ENCODE measurements at regions not wholly inside any gene's neighbourhood (a gene's known extent, or its start where the extent isn't known, plus 50 kb on each side); places are given as distances from the start of the nearest gene placed in this dataset.

DNA sequence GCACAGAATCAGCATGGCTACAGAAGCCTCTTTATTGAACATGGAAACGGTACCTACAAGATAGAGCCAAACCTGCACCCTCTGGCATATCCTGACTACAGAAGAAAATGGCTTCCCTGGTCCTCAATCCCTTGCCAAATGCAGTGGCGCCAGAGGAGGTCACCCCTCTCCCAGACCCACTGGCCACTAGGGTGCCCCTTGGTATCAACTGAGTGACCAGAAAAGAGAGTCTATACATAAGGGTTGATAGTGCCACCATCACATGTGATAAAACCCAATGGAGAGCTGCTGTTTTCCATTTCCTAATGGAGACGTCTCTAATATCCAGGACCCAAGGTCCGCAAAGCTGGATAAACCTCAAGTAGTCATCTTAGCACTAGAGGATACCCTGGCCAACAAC, 52.7 kb upstream of the ALK start:
- DNase-seq = no peak

DNA sequence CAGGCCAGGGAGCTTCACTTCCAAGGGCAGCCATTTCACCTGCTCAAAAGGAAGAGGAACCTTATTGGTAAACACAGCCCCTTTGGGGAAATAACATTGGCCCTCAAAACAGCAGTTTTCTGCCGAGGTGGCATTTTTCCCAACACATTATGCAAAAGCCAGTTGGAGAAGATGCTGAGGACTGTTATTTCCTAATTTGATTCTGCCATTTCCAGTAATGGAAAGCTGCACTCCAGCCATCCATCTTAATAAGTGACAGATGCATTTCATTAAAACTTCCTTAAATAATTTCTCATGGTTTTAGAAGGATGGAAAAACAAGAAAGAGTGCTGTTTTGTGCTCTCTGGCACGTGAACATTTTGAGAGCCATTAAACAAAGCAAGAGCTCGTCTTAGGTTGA, 55.9 kb upstream of the ALK start:
- no peak for DNase-seq

DNA sequence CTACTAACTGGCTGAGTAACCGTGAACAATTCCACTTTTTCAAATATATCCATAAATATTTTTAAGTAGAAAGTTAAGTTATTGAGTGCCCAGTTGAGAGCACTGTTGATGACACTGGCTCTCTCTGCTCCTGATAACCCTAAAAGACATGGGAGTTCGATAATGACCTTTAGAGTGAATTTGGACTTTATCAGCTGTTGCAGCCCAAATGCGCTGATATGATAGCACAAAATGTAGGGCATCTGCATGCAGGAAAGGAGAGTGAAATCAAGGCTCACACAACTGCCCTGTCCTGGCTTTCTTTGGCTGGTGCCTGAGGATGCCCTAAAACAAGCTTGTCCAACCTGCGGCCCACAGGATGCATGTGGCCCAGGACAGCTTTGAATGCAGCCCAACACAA, 60.0 kb upstream of the ALK start:
- DNase-seq = no peak

DNA sequence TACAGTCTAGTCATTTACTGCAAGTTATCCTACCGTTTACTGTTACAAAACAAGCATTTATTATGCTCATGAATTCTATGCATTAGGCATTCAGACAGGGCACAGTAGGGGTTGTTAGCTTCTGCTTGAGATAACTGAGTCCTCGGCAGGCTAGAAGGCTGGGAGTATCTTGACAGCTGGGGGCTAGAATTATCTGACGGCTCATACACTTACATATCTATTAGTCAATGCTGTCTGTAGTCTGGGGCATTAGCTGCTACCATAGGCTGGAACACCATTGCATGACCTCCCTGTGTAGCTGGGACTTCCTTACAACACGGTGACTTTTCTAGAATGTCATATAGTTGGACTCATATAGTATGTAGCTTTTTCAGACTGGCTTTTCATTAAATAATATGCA, 61.9 kb upstream of the ALK start:
- DNase-seq = no peak

DNA sequence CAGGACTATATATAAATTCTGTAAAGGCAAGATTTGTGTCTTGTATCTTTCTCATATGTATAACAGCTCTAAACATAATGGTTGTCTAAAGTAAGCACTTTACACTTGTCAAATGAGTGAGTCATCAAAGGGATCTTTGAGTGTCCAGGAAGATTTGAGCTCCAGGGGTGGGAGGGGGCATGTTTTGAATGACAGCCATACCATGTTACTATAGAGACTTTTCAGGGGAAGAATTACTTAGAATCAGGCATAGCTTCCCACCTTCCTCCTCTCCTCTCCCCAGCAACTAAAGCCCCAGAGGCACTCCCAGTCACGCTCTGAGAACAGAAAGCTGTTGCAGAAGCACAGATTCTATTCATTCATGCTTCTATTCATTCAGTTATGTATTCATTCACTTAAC, 65.8 kb upstream of the ALK start:
- no peak for DNase-seq

DNA sequence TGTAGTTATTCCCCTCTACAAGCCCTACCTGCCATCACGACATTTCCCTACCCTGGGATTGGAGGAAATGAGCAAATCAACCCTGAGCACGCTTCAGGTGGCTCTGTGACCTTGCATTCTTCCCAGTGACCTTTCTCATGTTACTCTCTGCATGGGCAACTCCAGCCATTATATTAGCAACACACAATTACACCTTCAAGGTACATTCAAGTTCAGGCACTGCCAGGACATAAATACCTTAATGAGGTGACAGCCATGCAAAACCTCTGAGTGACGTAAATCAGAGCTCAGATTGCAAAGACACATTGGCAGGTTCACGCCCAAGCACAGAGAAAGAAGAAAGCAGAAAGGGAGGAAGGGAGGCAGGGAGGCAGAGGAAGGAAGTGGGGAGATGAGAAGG, 68.7 kb upstream of the ALK start:
- DNase-seq = no peak

DNA sequence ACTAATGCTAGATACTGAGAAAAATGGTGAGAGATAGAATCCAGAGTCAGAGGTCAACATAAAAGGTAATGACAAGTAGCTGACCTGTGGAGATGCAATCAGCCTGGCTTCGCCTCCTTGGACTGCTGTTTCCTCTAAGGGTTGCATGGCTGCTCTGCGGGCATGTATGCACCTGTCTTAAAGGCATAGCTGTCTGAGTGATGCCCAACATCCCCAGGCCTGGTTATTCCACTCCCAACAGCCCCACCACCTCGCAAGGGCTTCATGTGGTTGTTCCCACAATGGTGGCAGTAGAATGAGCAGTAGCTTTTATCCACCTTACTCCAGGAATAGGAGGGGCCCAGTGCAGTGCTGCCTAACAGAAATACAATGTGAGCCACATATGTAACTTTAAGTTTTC, 69.7 kb upstream of the ALK start:
- no peak for DNase-seq

DNA sequence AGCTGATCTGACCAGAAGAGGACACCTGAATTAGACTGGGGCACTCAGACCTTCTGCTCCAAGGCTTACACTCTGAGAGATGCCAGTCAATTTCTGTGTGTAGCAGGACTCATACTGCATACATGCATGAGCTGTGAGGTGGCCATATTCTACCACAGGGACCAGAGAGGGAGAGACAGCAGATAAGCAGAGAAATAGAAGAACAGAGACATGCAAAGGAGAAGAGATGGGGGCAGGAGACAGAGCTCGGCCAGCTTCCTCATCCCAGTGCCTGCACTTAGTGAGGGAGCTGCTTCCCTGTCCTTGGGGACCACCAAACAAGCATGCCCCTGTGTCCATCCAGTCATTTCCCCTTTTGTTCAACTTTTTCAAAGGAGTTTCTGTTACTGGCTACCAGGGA, 73.9 kb upstream of the ALK start:
- DNase-seq = no peak

DNA sequence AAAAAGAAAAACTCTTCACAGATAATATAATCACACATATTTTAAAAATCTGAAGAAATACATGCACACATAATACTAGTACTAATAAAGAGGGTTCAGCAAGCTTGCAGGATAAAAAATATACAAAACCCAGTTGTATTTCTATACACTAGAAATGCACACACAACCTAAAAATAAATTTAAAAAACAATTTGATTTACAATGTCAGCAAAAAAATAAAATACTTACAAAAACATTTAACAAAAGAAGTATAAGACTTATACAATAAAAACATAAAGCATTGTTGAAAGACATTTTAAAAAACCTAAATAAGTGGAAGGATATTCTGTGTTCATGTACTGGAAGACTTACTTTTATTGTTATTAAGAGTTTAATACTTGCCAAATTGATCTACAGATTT, 81.7 kb upstream of the ALK start:
- DNase-seq = no peak

DNA sequence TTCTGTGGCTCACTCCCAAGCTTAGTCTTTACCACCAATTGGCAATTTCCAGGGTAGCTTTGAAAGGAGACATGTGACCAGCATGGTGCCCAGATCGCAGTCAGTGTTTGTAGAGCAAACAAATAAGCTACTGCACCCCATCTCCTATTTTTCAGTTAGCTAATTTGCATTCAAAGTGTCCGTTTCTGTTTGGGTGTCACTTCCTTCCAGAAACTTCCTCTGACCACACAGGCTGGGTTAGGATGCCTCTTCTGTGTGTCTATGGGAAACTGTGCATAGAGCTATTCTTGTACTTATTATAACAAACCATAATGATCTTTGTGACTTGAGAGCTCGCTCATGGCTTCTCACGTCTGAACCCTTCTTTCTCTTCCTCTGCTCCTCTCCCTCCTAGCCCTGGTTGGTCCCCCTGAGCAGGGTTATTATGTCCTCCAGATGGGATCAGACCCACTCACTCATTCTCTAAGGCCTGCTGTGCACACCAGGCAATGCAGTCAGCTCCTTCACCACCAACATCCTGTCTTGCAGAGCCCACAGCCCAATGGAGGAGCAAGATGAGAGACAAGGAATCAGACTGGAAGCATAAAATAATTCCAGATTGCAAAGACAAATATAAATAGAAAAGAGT, 101.2 kb upstream of the ALK start:
- no peak for DNase-seq

DNA sequence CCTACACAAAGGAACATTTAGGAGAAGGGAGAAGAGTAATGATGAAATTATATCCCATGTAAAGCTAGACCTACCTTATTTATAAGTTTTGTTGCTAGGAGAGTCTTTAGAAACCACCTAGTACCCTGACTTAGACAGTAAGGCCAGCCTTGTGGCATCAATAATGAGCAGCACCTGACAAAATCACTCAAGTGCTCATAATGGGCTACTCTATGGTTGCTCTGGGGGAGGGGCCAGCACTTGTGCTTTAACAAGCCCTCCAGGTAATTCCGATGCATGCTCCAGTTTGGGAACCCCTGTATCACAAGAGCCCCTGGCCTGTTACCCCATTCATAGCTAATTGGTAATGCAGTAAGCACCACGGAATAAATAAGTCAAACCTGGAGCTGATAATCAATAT, 102.9 kb upstream of the ALK start:
- no peak for DNase-seq

DNA sequence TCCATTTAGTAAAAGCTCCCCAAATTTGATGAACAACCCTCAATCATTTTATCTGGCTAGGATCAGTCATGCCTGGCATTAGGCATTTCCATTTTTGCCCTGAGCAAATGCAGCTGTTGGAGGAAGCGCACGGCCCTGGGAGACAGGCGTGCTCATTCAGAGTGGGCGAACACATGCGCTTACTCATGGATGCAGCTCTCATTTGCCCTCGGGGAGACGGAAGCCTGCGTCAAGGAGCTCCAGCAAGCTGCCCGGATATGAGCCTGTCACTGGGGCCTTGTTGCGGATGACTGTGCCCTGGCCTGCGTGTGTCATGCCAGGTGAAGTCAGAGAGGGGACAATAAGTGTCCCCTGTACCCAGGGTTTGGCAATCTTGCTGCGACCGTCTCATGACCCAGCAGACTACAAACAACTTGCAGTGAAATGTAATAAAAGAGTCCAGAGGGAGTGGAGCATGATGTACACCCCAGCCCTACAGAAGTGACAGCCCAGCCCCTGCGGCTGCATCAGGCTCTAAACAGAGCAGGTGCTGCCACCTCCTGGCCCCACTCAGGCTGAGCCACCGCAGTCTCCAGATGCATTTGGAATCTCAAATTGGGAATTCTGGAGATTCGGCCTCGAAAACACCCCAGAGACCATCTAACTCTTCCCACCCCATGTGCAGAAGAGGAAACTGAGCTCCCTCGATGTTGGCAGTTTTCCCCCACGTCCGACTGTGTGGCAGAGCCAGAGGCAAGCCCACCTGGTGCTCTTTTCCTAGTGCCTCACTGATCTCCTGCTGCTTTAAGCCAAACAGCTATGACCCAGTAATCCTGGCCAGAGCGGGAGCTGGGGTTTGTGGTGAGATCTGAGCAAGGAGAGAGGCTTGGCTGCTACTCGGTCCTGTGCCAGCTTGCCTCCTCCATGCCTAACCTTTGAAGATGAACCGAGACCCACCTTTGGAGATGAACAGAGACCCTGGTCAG, 105.0 kb upstream of the ALK start:
- DNase-seq = no peak

DNA sequence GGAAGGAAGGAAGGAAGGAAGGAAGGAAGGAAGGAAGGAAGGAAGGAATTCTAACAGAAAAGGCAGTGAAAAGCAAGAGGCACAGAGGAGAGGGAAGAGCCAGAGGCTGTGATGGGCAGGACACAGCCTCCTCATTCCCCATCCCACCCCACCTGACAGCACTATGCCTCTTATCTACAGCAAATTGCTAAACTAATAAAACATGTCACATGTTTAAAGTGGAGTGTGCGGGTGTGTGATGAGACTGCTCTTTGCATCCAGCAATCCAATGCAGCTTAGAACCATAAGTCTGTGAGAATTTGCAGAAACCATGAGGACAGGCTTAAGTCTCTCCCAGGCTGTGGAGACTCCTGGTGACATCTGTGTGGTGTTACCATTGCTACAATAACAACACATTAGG, 108.4 kb upstream of the ALK start:
- no peak for DNase-seq

DNA sequence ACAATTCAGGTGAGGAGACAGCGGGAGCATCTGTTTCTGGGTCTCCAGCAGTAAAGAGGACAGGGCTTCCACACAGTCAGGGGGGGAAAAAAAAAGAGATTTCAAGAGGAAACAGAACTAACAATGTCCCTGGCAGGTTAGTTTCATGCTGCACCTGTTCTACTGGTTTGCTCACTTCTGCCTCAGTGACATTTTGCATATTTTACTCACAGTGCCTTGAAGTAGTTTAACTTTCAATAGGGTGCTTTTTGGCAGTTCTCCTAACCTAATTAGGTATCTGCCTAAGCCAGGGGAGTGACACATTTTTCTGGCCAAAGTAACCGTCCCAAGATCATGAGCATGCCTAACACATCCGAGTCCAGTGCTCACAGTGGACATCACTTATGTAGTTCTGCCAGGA, 109.0 kb upstream of the ALK start:
- no peak for DNase-seq

DNA sequence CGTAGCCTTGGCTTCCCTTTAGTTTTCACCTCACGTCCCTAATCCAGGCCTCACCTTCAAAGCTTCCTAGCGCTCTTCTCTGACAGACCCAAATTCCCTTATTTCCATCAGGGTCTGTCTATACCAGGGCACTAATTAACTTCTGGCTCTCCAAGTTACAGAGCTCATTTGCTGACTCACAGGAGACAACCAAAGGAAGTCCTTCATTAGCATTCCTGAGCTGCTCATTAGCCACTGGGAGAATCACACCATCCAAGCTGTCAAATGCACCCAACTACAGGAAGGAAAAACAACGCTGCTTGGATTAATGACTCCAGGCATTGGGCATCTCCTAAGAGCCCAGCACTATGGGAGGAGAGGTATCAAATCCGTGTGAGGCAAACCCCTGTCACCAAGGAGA, 109.8 kb upstream of the ALK start:
- no peak for DNase-seq

DNA sequence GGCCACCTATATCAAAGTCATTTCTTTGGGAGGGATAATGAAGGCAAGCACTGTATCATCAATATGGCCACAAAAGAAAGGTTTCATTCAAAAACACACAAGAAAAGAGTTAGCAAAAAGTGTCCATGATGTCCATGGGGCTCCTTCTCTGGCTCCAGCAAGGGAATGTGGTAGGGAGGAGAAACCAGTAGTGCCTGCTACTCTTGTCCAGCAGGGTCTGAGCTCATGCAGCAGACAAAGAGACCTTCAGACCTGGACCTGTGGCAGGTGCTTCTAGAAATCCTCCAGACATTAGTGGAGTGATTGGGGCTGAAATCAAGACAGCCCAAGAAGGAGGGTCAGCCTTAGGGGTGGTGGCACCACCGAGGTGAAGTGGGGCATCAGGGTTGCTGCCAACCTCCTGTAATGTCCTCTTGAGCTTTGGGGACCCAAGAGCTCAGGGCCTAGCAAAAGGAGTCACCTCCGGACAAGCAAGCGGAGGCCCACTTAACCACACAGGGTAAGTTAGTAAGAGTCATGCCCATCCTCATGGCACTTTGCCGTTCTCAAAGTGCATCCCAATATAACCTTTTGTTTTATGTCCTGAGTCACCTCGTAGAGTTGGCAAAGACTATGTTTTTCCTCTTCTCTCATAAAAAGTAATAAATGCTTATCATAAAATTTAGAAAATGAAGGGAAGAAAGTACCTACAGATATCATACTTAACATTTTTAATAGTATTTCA, 112.6 kb upstream of the YPEL5 start:
- DNase-seq = no peak

DNA sequence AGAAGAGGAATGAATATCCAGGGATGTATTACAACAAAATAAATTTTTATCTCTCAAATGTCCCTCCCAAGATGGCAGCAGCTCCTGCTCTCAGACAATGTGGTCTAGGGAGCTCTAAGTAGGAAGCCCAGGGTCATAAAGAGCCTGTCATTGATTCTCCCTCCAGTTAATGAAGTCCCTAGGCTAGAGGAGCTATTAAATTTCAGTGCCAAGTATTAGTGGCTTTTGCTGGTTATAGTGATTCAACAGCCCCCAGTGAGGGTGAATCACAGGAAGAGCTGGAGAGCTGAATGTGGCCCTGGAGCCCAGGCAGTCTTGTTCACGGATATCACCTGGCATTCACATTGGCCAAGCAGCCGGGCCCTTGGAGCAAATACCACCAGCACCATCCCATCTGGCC, 109.8 kb upstream of the YPEL5 start:
- DNase-seq = no peak

DNA sequence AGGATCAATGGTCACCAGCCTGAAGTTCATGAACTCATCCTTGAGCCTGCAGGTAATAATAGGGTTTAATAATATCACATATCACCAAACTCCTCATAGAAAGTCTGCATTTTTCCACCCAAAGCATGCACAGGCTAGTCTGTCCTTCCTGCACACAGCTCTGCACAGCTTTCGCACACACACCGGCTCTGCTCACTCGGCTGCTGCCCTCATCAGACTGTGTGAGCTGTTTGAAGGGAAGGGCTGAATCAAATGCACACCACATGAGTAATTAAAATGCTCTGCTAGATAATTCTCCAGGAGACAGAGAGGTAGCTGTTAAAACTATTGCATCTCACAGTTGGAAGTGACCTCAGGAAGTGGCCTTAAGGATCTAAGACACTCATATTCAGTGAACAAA, 108.4 kb upstream of the YPEL5 start:
- no peak for DNase-seq

DNA sequence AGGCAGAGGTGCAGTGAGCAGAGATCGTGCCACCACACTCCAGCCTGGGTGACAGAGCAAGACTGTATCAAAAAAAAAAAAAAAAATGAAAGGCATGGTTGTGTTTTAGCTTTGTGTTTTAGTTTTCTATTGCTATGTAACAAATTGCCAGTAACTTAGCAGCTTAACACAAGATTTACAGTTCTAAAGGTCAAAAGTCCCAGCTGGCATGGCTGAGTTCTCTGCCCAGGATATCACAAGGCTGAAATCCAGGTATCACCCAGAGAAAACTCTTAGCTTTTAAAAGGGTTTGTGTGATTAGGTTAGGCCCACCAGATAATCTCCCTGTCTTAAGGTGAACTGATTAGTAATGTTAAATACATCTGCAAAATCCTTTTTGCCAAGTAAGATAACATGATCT, 107.7 kb upstream of the YPEL5 start:
- DNase-seq = no peak

DNA sequence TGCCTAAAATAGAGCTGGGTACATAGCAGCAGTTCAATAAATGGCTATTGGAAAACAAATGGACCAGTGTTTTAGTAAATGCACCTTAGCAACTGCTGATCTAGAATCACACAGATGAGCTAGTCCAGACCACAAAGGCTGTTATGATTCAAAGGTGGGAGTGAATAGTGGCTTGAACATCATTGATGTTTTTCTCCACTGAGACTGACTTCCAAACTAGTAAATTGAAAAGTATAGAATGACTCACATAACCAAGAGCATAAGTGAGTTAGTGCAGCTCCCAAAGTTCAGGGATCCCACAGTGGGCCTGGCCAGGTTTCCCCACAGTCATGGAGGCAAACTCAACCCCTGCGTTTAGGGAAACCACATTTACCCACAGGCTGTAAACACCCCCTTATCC, 106.7 kb upstream of the YPEL5 start:
- no peak for DNase-seq

DNA sequence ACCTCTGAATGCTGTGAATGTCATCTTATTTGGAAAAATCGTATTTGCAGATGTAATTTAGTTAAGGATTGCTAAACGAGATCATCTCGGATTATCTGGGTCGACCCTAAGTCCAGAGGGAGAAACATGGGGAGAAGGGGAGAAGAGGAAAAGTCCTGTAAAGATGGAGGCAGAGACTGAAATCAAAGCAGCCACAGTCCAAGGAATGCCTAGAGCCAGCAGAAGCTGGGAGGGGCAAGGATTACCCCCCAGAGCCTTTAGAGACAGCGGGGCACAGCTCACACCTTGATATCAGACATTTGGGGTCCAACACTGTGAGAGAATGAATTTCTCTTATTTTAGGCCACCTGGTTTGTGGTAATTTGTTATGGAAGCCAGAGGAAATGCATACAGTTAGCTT, 104.9 kb upstream of the YPEL5 start:
- no peak for DNase-seq

DNA sequence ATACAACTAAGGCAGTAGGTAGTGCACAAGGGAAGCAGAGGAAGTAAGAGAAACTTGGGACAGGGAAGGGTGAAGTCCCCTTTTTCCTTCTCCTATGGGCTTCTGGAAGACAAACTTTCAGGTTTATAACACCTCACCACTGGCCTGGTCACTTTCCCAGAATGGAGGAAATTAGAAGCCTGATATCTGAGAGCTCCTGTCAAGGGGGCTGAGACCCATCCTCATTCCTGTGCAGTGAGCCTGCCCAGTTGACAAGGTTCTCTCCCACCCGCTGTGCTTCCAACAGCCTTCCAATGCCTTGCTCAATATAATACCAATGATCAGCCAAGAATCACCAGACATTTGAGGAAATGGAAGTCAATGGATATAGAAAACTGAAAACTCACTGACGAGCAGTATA, 100.4 kb upstream of the YPEL5 start:
- no peak for DNase-seq

DNA sequence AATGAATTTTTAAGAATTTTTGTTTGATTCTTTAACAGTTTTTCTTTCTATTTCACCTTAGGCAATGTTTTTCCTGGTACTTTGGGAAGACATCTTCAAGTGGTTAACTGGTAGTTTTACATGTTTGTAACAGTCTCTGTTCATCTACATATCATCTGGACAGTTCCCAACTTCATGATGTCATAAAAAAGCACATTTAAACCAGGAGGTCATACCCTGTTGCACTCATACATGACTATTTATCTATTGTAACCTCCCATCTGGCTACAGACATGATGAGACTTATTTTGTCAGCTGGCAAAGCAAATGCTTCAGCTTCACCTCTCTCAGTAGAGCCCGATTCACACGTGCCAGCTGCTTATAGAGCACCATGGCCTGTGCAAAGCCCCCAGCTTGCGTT, 99.8 kb upstream of the YPEL5 start:
- no peak for DNase-seq

DNA sequence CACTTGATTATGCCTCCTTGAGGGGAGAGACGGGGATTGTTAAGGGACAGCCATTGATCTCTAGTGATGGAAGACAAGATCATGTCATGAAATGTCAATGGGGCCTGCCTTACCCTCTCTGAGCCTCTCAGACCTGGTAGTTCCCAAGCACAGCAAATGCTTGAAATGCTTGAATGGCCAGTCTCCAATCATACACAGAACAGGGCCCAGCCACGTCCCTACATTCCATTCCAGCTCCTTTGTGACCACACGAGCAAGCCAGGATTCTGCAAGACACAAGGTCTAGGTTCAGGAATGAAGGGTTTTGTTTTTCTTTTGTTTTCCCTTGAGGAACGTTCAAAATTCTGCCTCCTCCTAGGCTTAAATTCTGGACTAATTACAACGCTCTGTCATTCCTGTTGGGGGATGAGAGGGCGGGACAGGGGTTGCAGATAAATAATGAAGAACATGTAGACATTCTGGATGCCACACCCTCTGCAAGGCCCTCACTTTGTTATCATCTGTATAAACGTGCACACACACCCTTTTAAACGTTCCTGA, 98.1 kb upstream of the YPEL5 start:
- no peak for DNase-seq

Measured in NCI-H1092 (cell line).